Gastrocnemius medialis (tissue), 4 donors: ENCODE measurements at regions not wholly inside any gene's neighbourhood (a gene's known extent, or its start where the extent isn't known, plus 50 kb on each side); places are given as distances from the start of the nearest gene placed in this dataset.

ENCODE experiments used
- CTCF ChIP-seq, 5 experiments: fragments of 450-650 bp in 3 of 5; fragments of 200-600 bp in 2 of 5; sonication (generic) in 2 of 5; IDR thresholded peaks in 4 of 5; conservative IDR thresholded peaks in 1 of 5; 1 replicate in 4 of 5; 2 replicates in 1 of 5; pipeline ENCODE4 v1.5.1; 2016 to 2019; ENCODE audit warnings: antibody characterized with exemption in 5 of 5, mild to moderate bottlenecking in 3 of 5, moderate library complexity in 3 of 5
- POLR2A ChIP-seq, 2 donors: fragments of 450-650 bp; IDR thresholded peaks; one replicate each; pipeline ENCODE4 v1.6.1; 2017; ENCODE audit warnings: antibody characterized with exemption in 2 of 2, mild to moderate bottlenecking in 2 of 2, moderate library complexity in 2 of 2

GRCh38 chr7:11950281-11950680 is 118.3 kb upstream of the THSD7A start:
- TF ChIP-seq CTCF (IDR thresholded peaks at IDR 0.05 in 4 of 5, conservative IDR thresholded peaks at IDR 0.05 in 1 of 5) (no peak), POLR2A (IDR thresholded peaks at IDR 0.05) (no peak)
